HG03520 (cell line): ENCODE measurements at regions not wholly inside any gene's neighbourhood (a gene's known extent, or its start where the extent isn't known, plus 50 kb on each side); places are given as distances from the start of the nearest gene placed in this dataset.
A peak's percentile ranks its signal among the peaks of the same experiment; 100 is the strongest.
"Not testable (repeated sequence)": the region's sequence is repeated elsewhere in the genome, so short reads cannot be mapped to it uniquely, and the experiment has no call there.

ENCODE experiments used
- ATAC-seq: cut with Tn5 transposase; IDR thresholded peaks from one replicate; pipeline ENCODE4 v1.9.1; 2021; ENCODE audit warnings: mild to moderate bottlenecking, moderate library complexity; ENCODE audit not compliant: unreplicated experiment

DNA sequence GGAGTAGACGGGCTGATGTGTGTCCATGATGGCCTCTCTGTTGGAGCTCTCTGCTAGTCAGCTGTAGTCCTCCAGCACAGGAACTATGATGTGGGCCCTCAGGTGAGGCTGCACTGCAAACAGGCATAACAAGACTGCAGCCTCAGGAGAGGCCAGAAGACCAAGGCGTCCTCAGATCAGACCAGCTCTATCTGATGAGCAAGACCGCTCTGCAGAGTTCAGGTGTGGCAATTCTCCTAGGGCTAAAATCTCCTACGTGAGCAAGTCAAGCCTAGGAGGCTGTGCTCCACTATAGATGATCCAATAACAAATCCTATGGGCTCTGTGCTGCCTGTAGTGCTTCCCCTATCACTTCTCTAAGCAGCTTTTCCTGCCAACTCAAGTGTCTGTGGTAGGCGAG lies 633.4 kb upstream of the SYNCRIP start:
- no peak for ATAC-seq

DNA sequence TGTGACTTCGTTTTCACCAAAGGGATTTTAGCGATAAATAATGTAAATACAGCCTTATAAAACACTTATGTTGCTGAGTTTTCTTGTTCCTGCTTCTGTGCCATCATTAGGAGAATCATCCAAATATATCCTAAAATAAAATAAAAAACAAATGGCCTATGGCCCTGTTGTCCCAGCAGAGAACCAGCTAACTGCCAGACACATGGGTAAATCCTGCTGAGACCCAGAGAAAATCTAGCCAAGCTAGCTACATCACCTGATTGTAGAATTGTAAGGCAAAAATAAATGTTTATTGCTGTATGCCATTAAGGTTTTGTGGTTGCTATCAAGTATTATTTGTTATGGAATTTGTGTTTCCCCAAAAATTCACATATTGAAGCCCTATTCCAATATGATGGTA lies 631.2 kb upstream of the SYNCRIP start:
- ATAC-seq = no peak

DNA sequence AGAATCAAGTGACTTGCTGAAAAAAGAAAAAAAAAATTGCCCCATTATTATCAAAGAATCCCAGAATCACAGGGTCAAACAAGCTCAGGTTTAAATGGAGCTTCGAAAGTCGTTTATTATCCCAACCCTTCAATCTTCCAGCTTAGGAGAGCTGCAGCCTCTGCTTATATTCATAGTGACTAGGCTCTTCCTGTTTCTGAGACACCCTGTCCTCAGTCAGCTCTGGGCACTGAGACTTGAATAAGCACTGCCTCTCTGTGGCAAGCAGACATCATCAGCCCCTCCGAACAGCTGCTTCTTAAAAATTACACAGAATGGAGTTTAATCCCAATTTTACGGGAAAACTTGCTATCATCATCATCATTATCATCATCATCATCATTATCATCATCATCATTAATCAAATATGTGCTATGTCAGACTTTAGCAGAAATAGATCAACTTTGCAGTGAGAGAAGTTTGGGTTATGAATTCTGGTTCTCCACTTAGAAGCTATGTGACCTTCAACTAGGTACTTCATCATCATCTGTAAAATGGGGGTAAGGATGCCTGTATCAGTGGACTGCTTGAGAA lies 614.0 kb upstream of the SYNCRIP start:
- ATAC-seq = no peak

DNA sequence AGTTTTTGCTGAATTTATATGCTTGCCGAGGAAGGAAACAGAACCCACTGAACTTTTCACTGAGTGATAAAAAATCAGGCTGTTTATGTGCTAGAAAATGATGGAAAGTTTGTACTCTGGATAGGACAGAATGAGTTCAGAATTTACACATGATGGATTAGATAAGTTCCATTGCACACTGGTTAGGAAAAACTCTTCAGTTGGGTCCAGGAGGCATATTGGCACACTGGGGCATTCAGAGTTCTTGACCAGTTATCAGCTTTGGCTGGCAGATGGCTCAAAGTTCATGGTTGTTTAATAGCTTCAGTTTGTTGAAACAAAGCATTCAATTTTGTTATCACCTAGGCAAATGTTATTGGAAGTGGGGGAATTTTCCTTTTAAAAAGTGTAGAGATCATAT lies 613.3 kb upstream of the SYNCRIP start:
- no peak for ATAC-seq

DNA sequence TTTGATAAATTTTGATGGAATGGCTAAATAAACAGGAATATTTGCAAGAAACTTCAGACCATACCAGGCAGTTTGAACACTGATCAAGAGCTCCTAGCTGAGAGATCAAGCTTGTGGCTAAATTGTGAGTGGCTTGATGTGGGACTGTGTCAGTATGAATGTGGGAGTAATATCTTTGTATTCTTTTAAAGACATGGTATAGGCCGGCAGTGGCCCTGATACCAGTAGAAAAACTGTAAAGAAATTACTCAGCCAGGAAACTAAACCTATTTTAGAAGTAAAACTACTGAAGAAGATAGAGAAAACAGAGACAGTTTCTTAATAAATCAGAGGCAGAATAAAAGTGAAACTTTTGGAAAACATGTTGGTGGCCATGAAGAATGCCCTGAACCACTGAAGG lies 608.4 kb upstream of the SYNCRIP start:
- ATAC-seq = no peak

DNA sequence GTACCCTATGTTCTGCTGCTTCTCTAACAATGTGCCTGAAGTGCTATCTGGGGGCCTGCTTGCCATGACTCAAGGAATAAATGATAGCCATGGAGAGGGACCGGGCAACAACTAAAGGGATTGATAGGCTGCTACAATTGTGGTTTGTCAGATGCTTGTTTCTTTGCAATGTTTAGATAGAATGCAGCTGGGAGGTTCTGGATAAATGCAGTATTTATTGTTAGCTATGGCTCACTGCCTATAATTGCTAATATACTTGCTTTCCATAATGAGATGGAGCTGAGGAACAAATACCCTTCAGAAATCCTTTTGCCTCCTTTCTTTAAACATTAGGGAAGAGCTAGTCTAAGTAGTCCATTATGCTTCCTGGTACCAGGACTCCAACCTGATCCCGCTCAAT lies 575.2 kb upstream of the SYNCRIP start:
- no peak for ATAC-seq

DNA sequence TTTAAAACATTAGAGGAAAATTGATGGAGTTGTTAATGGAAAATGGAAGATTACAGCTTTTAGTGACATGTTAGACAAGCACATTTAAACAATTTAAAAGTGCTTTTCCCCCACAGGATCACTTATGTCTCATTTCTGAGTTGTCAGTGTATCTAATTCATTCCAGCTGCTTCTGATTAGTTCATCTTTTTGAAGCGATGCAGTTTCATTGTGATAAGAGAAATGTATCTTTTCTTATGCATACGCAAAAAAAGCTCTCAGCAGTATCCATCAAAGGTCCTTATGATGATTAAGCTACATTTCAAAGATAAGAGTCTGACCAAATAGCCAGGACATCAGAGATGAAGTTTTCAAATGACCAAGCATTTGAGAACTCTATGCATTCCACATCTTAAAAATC lies 572.6 kb upstream of the SYNCRIP start:
- ATAC-seq = no peak

DNA sequence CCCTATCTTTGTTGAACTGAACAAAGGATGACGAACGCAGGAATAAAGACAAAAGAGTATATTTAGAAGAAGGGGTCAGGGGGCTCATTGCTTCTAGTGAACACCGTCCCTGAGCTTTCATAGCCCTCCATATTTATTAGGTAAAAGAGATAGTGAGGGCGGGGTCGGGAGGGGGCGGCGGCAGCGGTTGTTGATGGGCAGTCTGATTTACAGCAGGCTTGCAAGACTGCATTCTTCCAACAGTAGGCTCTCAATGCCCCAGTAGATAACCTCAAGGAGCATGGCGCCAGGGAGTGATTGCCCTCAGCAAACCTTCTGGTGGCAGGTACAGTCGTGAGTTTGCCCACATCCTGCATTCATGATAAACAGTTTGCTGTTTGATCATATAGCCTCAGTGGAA lies 563.3 kb upstream of the SYNCRIP start:
- no peak for ATAC-seq

DNA sequence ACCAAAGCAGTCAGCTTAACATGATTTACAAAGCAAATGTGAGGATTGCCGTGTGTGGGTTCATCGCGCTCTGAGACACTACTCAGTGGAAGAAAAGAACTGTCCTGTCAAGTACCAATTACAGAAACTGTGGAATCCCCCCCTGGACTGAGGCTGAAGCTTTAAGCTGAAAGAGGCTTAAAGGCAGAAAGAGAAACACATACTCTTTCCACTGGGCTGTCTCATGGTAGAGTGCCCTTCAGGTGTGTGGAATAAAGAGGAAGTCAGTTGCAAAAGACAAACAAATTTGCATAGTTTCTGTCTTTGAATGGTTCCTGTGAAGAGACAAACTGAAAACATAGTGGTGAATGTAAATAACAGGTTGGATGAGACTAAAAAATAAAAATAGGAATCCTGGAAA lies 560.4 kb upstream of the SYNCRIP start:
- peak; percentile 91 for ATAC-seq

DNA sequence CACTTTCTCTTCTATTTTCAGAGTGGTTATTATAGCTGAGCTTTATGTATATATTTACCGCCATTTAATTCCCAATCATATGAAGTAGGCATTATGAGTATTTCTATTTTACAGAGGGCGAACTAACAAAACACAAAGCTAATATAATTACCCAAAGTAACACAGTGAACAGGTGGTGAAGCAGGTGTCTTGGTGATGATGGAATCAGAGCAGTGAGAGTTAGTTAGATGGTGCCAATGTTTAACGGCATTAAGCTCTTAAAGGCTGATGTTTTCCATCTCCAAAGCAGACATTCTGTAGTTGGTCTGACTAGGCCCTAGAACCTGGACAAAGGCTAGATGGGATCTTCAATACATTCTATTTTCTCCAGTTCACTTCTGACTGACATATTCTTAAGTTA lies 551.1 kb upstream of the SYNCRIP start:
- ATAC-seq = no peak

DNA sequence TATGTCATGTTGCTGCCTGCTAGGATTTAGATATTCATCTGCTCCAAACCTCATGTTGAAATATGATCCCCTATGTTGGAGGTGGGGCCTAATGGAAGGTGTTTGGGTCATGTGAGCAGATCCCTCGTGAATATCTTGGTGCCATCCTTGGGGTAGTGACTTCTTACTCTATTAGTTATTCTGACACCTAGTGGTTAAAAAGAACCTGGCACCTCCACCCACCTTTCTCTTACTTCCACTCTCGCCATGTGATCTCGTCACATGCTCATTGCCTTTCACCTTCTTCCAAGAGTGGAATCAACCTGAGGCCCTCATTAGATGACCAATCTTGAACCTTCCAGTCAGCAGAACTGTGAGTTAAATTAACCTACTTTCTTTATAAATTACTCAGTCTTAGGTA lies 549.4 kb upstream of the SYNCRIP start:
- peak; percentile 93 for ATAC-seq

DNA sequence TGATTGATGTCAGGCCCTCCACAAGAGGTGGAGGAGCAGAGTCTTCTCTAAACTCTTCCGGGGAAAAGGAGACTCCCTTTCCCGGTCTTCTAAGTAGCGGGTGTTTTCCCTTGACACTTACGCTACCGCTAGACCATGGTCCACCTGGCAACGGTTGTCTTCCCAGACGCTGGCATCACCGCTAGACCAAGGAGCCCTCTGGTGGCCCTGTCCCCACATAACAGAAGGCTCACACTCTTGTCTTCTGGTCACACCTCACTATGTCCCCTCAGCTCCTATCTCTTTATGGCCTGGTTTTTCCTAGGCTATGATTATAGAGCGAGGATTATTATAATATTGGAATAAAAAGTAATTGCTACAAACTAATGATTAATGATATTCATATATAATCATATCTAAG lies 532.5 kb upstream of the SYNCRIP start:
- not testable (repeated sequence) for ATAC-seq

DNA sequence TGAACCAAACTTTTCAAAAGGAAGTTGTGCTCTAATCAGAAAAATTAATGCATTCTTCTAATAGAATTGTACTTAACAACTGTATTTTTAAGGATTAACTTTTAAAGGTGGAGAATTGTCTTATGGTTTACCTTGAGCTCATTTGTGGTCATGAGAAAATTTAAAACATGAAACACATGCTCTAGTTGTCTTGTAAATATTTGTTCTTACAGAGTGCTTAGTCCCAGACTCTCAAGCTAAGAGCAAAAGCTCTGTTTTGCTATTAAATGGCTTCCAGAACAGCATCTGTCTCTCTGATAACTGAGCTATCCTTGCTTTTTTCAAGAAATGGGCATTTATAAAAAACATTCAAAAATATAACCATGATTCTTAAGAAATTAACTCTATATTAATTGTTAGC lies 512.2 kb upstream of the SYNCRIP start:
- no peak for ATAC-seq

DNA sequence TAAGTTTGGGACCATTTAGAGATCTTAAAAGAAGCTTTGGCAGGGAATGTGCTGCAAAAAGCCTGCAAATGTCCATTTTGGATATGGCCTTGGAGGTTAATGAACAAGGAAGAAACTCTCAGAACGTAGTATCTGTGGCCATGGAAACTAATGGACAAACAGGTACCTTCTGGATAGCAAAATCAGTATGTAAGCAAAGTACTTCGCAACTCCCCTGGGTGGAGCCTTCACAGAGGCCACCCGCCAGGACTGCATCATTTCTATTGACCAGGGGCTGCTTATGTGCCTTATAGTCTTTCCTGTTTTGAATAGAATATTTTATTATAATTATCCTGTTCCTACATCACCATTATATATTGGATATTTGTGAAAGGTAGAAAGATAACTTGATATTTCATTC lies 510.8 kb upstream of the SYNCRIP start:
- no peak for ATAC-seq

DNA sequence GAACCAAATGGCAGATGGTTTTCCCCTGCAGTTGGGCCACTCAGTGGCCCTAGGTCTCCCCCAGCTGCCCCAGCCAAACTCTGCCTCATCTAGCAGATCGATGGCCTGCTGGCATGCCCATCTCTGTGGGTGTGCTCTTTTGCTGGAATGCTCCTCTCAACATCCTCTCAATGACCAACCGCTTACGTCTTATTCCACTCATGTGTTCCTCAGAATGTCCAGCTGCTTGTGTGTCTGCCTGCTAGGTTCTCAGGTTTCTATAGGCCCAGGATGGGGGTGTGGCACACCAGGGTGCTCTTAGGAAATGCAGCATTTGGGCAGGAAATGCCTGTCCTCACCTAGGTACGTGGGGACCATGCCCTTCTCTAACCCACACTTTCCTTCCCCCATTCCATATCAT lies 509.9 kb upstream of the SYNCRIP start:
- no peak for ATAC-seq

DNA sequence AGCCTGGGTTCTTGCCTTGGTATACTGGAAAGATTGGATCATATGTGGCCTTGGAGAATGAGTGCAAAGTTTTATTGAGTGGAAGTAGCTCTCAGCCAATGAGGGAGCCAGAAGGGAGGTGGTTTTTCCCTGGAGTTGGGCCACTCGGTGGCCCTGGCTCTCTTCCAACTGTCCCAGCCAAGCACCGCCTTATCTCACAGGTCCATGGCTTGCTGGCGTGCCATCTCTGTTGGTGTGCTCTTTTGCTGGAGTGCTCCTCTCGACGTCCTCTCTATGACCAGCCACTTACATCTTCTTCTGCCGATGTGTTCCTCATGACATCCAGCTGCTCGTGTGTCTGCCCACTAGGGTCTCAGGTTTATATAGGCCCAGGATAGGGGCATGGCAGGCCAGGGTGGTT lies 505.9 kb upstream of the SYNCRIP start:
- ATAC-seq = no peak

DNA sequence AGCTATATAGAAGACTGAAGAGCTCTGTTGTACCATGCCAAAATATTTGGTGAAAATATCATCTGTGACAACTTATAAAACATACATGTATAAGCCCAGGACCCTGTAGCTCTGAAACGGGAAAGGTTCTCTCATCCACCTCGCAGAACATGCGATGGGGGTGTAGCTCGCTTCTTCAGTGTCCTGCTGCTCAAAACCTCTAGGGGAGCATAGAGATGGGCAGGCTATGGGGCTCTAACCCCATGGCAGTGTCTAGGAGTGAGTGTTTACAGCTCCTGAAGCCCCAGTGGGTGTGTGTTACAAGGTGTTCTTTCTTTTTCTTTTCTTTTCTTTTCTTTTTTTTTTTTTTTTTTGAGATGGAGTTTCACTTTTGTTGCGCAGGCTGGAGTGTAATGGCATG lies 505.2 kb upstream of the SYNCRIP start:
- ATAC-seq = no peak

DNA sequence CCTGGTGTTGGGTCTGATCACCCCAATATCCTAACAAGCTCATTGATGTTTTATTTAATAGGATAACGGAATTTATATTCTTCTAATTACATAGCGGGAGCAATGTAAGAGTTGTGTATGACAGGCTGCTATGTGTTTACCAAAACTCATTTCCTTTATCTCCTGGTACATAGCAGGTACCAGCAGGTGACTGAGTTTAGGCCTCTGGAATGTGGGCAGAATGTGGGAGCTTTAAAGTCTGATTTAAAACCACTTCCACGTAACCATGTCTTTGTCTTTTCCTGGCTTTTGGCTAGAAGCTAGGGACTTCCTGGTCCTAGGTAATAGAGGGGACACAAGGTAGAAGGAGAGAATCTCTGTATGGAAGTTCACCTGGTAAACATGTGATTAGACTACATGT lies 504.6 kb upstream of the SYNCRIP start:
- ATAC-seq = no peak

DNA sequence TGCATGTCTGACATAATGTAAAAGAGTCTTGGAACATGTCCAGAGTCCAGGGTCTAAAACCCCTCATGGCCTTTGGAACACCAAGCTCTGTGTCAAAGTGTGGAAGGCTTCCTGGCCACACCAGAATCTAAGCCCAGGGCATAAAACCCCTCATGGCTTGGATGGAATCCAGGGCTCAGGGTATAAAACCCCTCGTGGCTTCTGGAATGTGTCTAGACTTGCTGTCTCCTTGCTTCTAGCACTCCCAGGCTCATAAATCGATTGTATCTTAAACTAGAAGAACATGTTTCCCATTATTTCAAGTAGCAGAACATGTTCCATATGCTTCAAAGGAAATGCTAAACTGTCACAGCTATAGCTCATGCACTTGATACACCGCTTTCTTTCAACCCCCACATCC lies 504.1 kb upstream of the SYNCRIP start:
- ATAC-seq = not testable (repeated sequence)

DNA sequence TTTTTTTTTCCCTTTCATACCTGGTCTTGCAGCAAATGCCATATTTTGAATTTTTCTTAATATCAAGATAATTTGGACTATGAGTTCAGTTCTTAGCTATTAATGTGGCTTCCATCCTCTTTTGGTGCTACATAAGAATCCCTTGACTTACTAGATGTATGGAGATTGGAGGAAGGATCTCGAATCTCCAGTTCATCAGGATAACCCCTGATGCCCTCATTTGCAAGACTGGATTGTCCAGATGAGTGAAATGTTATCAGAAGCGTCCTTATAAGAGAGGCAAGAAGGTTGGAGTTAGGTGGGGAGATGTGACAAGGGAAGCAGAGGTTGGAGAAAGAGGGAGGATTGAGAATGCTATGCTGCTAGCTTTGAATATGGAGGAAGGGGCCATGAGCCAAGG lies 499.6 kb upstream of the SYNCRIP start:
- no peak for ATAC-seq

DNA sequence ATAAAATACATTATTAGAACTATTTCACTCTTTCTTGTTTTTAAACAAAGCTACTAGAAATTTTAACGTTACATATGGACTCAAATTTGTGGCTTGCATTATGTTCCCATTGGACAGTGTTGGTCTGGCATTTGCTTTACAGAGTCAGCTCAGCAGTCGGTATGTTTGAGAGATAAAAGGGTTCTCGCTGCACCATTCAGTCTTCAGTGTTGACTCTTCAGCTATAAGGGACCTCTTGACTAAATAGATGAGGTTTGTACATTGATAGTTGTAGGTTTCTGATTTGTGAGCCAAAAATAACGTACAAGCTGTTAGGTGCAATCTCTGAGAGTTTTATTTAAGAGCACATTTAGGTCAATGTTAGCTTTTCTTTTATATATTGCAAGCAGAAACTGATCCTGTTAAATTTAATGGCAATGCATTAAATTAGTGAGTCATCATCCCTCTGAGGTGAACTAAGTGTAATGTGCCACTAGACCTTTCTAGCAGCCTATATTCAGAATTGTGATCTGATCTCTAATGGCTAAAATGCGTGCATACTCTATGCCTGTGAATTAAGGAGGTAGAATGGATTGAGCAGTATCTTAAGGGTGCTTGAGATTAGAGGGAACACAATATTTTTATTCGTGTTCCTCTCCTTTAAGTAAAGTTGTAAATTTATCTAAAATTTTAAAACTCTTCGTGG lies 485.6 kb upstream of the SYNCRIP start:
- no peak for ATAC-seq

DNA sequence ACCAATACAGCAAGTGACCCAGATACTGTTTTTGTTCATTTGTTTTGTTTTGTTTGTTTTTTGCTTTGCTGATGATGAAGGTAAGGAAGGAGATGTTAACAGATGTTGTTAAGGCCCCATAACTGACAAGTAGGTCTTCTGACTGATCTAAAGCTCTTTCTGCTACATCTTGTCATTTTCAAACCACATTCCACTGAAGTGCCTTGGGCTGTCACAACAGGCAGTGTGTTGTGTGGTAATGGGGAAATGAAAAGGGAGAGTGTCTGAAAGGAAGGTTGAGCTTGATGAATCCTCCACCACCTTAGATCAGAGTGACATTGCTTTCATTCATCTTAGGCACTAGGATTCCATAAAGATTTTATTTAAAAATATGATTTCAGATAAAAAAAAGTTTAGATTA lies 479.4 kb upstream of the SYNCRIP start:
- ATAC-seq = no peak

DNA sequence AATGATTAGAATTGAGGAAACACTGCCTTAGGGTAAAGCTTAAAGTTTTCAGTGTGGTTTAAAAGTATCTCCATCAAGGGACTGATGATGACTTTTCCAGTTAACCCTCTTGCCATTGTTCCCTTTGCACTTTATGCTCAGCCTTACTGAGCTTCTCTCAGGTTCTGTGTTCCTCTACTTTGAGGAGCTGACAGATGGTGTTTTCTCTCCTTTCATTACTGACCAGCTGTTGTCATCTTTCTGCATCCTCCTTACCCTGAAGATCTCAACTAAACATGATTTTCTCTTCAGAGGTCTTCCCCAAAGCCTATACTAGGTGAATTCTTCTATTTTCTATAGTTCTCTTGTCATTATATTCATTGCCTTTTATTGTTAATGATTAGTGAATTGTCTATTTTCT lies 475.6 kb upstream of the SYNCRIP start:
- no peak for ATAC-seq
